ENCODE measurements at regions not wholly inside any gene's neighbourhood (a gene's known extent, or its start where the extent isn't known, plus 50 kb on each side); places are given as distances from the start of the nearest gene placed in this dataset.

DNA sequence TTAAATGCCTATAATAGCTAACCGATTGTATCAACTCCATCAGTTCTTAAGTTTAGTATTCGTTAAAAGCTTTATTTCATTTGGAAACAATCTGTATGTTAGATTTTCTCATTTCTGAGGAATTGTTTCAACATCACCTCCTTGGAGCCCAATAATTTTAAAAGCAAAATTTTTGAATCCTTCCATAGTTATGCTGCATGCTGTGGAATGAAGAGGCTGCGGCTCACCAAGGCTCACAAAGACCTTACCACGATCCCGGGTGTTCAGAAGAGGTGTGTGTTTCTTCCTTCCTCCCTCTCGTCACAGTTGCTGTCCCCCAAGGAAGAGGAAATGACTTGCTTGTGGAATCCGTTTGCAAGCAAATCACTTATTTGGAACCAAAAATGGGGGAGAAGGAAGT lies 143.8 kb downstream of the FGF1 start:
- no peaks in the 10 kb centered on the region for H3K4me1 Mint-ChIP-seq
- no peaks in the 10 kb centered on the region for H3K9me3 Mint-ChIP-seq
- no peaks in the 10 kb centered on the region for H3K36me3 Mint-ChIP-seq (ENCODE audit: insufficient read depth)
- no peak overlapping the region for H3K27ac Mint-ChIP-seq (ENCODE audit: low read depth)
- H3K4me3 Mint-ChIP-seq: no peak overlapping the region
- peaks cover 37% of the 10 kb centered on the region for H3K27me3 Mint-ChIP-seq
- DNase-seq (ENCODE audit: low spot score in 2 of 2) (no peak), ATAC-seq (replicated peaks; ENCODE audit: extremely low read depth, poor library complexity, severe bottlenecking) (no peak)

DNA sequence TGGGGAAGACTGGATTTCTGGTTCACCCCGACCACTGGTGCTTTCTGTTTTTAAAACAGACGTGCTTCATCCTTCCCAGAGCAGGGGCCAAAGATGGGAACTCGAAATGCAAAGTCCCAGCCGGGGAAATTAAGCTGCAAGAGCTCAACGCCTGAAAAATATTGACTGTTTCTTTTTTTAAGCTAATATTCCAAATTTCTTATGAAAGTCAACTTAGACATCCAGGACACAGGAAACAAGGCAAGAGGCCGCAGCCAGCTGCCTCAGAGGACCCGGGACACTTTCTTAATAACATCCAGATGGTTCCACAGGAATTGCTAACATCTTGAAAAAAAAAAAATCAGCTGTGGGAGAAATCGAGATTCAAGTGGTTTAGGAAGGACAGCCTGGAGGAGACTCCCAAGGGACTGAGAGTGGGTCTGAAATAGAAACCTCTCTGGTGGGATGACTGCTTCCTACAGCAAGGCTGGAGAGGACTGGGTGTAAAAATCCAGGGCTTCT lies 144.9 kb downstream of the FGF1 start:
- H3K36me3 Mint-ChIP-seq (ENCODE audit: insufficient read depth): no peaks in the 10 kb centered on the region
- ATAC-seq (replicated peaks; ENCODE audit: extremely low read depth, poor library complexity, severe bottlenecking) (no peak), DNase-seq (ENCODE audit: low spot score in 2 of 2) (no peak)
- no peak overlapping the region for H3K4me3 Mint-ChIP-seq
- H3K27me3 Mint-ChIP-seq: peaks cover 37% of the 10 kb centered on the region
- H3K4me1 Mint-ChIP-seq: no peaks in the 10 kb centered on the region
- H3K27ac Mint-ChIP-seq (ENCODE audit: low read depth): no peak overlapping the region
- no peaks in the 10 kb centered on the region for H3K9me3 Mint-ChIP-seq

- Mint-ChIP-seq H3K9me3 (no peaks in the 10 kb centered on the region), H3K36me3 (ENCODE audit: insufficient read depth) (no peaks in the 10 kb centered on the region), H3K4me1 (no peaks in the 10 kb centered on the region), H3K27ac (ENCODE audit: low read depth) (no peak overlapping the region), H3K27me3 (peaks cover 36% of the 10 kb centered on the region), H3K4me3 (no peak overlapping the region)
- DNase-seq (ENCODE audit: low spot score in 2 of 2): no peak
- ATAC-seq (replicated peaks; ENCODE audit: extremely low read depth, poor library complexity, severe bottlenecking): no peak
Measured at GRCh38 chr5:142539154-142539740, 146.6 kb downstream of the FGF1 start.

- no peak overlapping the region for H3K4me3 Mint-ChIP-seq
- H3K9me3 Mint-ChIP-seq: no peaks in the 10 kb centered on the region
- no peak for DNase-seq (ENCODE audit: low spot score in 2 of 2)
- no peak for ATAC-seq (replicated peaks; ENCODE audit: extremely low read depth, poor library complexity, severe bottlenecking)
- H3K27me3 Mint-ChIP-seq: peaks cover 26% of the 10 kb centered on the region
- no peak overlapping the region for H3K27ac Mint-ChIP-seq (ENCODE audit: low read depth)
- no peaks in the 10 kb centered on the region for H3K36me3 Mint-ChIP-seq (ENCODE audit: insufficient read depth)
- H3K4me1 Mint-ChIP-seq: no peaks in the 10 kb centered on the region
Measured at GRCh38 chr5:142537938-142538337, 148.0 kb downstream of the FGF1 start.

GRCh38 chr5:142532781-142533176 lies 153.1 kb downstream of the FGF1 start:
- H3K4me1 Mint-ChIP-seq: peaks cover 2% of the 10 kb centered on the region
- H3K27ac Mint-ChIP-seq (ENCODE audit: low read depth): no peak overlapping the region
- H3K27me3 Mint-ChIP-seq: no peaks in the 10 kb centered on the region
- DNase-seq (ENCODE audit: low spot score in 2 of 2) (no peak), ATAC-seq (replicated peaks; ENCODE audit: extremely low read depth, poor library complexity, severe bottlenecking) (no peak)
- no peaks in the 10 kb centered on the region for H3K9me3 Mint-ChIP-seq
- no peak overlapping the region for H3K4me3 Mint-ChIP-seq
- H3K36me3 Mint-ChIP-seq (ENCODE audit: insufficient read depth): no peaks in the 10 kb centered on the region

DNA sequence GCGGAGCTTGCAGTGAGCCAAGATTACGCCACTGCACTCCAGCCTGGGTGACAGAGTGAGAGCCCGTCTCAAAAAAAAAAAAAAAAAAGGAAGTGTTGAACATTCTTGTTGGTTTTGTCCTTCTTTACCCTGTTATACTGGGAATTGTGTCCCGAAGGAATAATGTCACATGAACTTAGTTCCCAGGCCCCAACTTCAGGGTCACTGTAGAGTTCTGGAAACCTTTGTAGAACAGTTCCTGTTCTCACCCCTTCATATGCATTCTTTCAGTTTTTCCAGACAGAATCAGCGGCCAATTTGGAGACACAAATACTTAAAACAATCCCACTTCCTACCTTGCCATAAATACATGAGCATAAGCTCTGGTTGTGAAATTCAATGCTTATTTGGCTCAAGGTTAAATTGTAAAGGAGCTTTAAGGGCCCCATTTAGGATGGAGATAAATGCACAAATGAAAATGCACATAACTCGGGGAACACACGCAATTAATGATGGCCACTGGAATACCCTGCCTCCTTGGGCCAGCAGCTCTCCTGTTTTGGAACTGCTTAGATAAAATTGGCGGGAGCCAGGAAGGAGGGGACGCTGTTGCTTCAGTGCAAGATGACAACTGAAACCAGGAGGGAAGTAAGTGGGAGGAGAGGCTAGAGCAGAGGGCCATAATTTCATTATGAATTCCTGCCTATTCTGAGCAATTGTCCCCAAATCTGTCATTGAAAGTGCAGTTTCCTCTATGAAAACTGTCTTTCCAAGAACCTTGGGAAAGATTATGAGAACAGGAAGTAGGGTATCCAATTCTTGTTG lies 153.7 kb downstream of the FGF1 start:
- no peak for DNase-seq (ENCODE audit: low spot score in 2 of 2)
- H3K27ac Mint-ChIP-seq (ENCODE audit: low read depth): no peak overlapping the region

DNA sequence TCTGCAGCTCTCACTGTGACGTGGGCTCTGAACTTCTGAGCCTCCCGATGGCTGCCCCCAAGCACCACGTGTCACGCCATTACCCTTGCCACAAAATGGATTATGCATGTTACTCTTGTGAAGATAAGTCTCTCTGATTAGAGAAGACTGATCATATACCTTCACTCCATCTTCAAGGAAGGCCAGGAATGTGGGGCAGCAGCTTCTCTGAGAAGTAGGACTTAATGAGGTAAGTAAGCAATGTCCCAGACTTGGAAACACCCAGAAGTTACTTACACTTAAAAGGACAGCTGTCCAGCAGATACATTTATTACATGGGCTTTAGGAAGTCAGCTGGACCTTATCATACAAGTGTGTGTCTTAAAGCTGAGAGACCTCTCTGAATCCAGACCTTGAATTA lies 155.0 kb downstream of the FGF1 start:
- Mint-ChIP-seq H3K36me3 (ENCODE audit: insufficient read depth) (no peaks in the 10 kb centered on the region), H3K4me1 (peaks cover 7% of the 10 kb centered on the region)

More for the DNA sequence above, 153.7 kb downstream of the FGF1 start:
- no peak overlapping the region for H3K4me3 Mint-ChIP-seq
- H3K9me3 Mint-ChIP-seq: no peaks in the 10 kb centered on the region
- no peaks in the 10 kb centered on the region for H3K36me3 Mint-ChIP-seq (ENCODE audit: insufficient read depth)
- peaks cover 7% of the 10 kb centered on the region for H3K4me1 Mint-ChIP-seq
- no peak for ATAC-seq (replicated peaks; ENCODE audit: extremely low read depth, poor library complexity, severe bottlenecking)
- H3K27me3 Mint-ChIP-seq: no peaks in the 10 kb centered on the region

DNA sequence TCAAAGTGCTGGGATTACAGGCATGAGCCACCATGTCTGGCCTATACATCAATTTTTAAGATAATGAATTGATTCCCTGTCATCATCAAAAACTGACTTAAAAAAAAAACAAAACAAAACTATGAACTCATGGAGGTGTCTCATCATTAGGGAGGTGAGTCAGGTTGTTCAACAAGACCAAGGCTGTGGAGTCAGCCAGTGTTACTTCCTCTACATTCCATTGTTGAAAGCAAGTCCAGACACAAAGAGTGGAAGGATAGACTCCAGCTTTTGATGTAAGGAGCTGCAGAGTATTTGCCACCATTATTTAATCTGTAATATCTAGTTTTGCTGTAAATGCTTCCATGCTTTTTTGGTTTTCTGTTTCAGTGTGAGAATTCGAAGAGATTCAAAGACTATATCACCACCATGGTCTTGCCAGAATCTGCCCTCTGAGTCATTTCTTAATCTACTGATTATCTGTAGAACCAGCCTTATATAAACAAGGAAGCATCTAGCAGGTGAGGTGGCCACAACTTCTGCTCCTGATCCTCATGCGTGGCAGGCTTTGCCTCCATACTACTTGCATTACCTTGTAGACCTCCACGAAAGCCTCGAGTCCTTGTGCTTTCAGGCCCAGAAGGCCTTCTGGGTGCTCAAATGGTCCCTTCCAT lies 156.1 kb downstream of the FGF1 start:
- DNase-seq (ENCODE audit: low spot score in 2 of 2): no peak
- no peak overlapping the region for H3K4me3 Mint-ChIP-seq
- no peak for ATAC-seq (replicated peaks; ENCODE audit: extremely low read depth, poor library complexity, severe bottlenecking)
- H3K9me3 Mint-ChIP-seq: no peaks in the 10 kb centered on the region
- no peak overlapping the region for H3K27ac Mint-ChIP-seq (ENCODE audit: low read depth)
- H3K27me3 Mint-ChIP-seq: no peaks in the 10 kb centered on the region
- peaks cover 7% of the 10 kb centered on the region for H3K4me1 Mint-ChIP-seq
- H3K36me3 Mint-ChIP-seq (ENCODE audit: insufficient read depth): no peaks in the 10 kb centered on the region

More for the DNA sequence above, 155.0 kb downstream of the FGF1 start:
- no peaks in the 10 kb centered on the region for H3K27me3 Mint-ChIP-seq
- DNase-seq (ENCODE audit: low spot score in 2 of 2) (no peak), ATAC-seq (replicated peaks; ENCODE audit: extremely low read depth, poor library complexity, severe bottlenecking) (no peak)
- no peak overlapping the region for H3K27ac Mint-ChIP-seq (ENCODE audit: low read depth)
- H3K9me3 Mint-ChIP-seq: no peaks in the 10 kb centered on the region
- H3K4me3 Mint-ChIP-seq: no peak overlapping the region

- H3K4me3 Mint-ChIP-seq: no peak overlapping the region
- H3K27me3 Mint-ChIP-seq: peaks cover 14% of the 10 kb centered on the region
- peaks cover 7% of the 10 kb centered on the region for H3K4me1 Mint-ChIP-seq
- H3K27ac Mint-ChIP-seq (ENCODE audit: low read depth): no peak overlapping the region
- ATAC-seq (replicated peaks; ENCODE audit: extremely low read depth, poor library complexity, severe bottlenecking): no peak
- H3K36me3 Mint-ChIP-seq (ENCODE audit: insufficient read depth): no peaks in the 10 kb centered on the region
- DNase-seq (ENCODE audit: low spot score in 2 of 2): no peak
- no peaks in the 10 kb centered on the region for H3K9me3 Mint-ChIP-seq
Measured at GRCh38 chr5:142527664-142528295, 158.1 kb downstream of the FGF1 start.

- Mint-ChIP-seq H3K4me1 (peaks cover 7% of the 10 kb centered on the region), H3K27ac (ENCODE audit: low read depth) (no peak overlapping the region), H3K27me3 (peaks cover 14% of the 10 kb centered on the region), H3K4me3 (no peak overlapping the region), H3K36me3 (ENCODE audit: insufficient read depth) (no peaks in the 10 kb centered on the region), H3K9me3 (no peaks in the 10 kb centered on the region)
- no peak for ATAC-seq (replicated peaks; ENCODE audit: extremely low read depth, poor library complexity, severe bottlenecking)
- DNase-seq (ENCODE audit: low spot score in 2 of 2): no peak
Measured at GRCh38 chr5:142527234-142527633, 158.7 kb downstream of the FGF1 start.

- Mint-ChIP-seq H3K27ac (ENCODE audit: low read depth) (no peak overlapping the region), H3K4me3 (no peak overlapping the region), H3K36me3 (ENCODE audit: insufficient read depth) (no peaks in the 10 kb centered on the region), H3K4me1 (peaks cover 7% of the 10 kb centered on the region), H3K27me3 (peaks cover 14% of the 10 kb centered on the region), H3K9me3 (no peaks in the 10 kb centered on the region)
- DNase-seq (ENCODE audit: low spot score in 2 of 2): no peak
- no peak for ATAC-seq (replicated peaks; ENCODE audit: extremely low read depth, poor library complexity, severe bottlenecking)
Measured at GRCh38 chr5:142522983-142523382, 162.9 kb downstream of the FGF1 start.

GRCh38 chr5:142521706-142522105 lies 164.2 kb downstream of the FGF1 start:
- H3K4me1 Mint-ChIP-seq: no peaks in the 10 kb centered on the region
- H3K27me3 Mint-ChIP-seq: peaks cover 14% of the 10 kb centered on the region
- no peak overlapping the region for H3K4me3 Mint-ChIP-seq
- H3K9me3 Mint-ChIP-seq: peaks cover 4% of the 10 kb centered on the region
- H3K36me3 Mint-ChIP-seq (ENCODE audit: insufficient read depth): no peaks in the 10 kb centered on the region
- no peak overlapping the region for H3K27ac Mint-ChIP-seq (ENCODE audit: low read depth)
- DNase-seq (ENCODE audit: low spot score in 2 of 2) (no peak), ATAC-seq (replicated peaks; ENCODE audit: extremely low read depth, poor library complexity, severe bottlenecking) (no peak)

Data from central memory CD8-positive, alpha-beta T cell (primary cell).